Fibroblast of skin of right quadriceps (primary cell): ENCODE measurements at regions not wholly inside any gene's neighbourhood (a gene's known extent, or its start where the extent isn't known, plus 50 kb on each side); places are given as distances from the start of the nearest gene placed in this dataset.
"Not testable (repeated sequence)": the region's sequence is repeated elsewhere in the genome, so short reads cannot be mapped to it uniquely, and the experiment has no call there.

ENCODE experiments used
- DNase-seq: peaks from one replicate; pipeline ENCODE4 v3.0.0-alpha.2; 2013

GRCh38 chr3:150300388-150300787 lies 107.7 kb upstream of the TSC22D2 start:
- no peak for DNase-seq

GRCh38 chr3:150299201-150299600 lies 108.9 kb upstream of the TSC22D2 start:
- peak; percentile 48 for DNase-seq

DNA sequence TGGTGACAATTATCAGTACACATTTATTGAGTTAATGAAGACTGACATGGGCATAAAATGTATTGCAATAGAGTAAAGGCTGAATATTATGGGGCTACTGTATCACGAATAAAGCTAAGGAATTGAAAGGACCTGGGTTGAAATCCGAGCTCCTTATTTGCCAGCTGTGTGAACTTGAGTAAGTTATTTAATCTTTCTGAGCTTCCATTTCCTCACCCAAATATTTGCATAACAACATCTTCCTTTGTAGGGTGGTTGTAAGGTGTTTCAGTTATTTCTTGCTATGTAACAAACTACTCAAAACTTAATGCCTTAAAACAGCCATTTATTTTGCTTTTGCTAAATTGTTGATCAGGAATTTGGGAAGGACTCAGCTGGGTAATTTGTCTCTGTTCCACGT lies 111.1 kb upstream of the TSC22D2 start:
- DNase-seq, result no peak

DNA sequence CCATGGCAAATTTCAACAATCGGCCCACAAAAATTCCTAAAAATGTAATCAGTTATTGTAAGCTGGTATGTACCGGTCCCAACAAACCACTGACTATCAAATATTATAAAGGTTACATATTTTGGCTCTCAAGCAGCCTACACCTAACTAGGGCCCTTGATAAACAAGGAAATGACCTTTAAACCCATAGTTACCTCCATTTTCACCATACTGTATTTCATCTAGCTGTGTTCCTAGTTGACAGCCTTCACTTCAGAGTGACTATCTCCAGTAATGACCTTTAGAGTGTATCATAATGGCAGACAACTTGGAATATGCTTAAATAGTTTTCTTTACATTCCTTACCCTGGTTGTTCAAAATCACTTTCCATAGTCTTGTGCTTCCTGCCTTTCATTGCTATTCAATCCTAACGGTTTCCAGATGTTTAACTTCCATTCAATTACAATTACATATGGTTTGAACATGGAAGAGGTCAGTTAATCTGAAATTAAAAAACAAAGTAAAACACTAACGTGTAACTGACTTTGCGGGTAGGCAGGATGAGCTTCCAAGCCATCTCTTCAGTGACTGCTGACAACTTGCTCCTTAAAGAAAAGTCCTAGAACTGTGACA lies 111.9 kb upstream of the TSC22D2 start:
- DNase-seq, result peak; percentile 79

- peak; percentile 95 for DNase-seq
Observed at GRCh38 chr3:150293401-150294001, 114.6 kb upstream of the TSC22D2 start.

- peak; percentile 96 for DNase-seq
Observed at GRCh38 chr3:150292891-150293290, 115.2 kb upstream of the TSC22D2 start.

DNA sequence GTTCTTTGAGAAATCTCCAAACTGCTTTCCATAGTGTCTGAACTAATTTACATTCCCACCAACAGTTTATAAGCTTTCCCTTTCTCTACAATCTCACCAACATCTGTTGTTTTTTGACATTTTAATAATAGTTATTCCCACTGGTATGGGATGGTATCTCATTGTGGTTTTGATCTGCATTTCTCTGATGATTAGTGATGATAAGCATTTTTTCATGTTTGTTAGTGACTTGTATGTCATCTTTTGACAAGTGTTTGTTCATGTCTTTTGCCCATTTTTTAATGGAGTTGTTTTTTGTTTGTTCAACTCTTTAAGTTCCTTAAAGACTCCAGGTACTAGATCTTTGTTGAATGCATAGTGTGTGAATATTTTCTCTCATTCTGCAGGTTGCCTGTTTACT lies 116.6 kb upstream of the TSC22D2 start:
- peak; percentile 17 for DNase-seq

GRCh38 chr3:150286390-150287147 lies 121.5 kb upstream of the TSC22D2 start:
- DNase-seq, result no peak

- DNase-seq, result no peak
Observed at GRCh38 chr3:150285601-150286000, 122.5 kb upstream of the TSC22D2 start.

GRCh38 chr3:150278843-150279381 lies 129.2 kb upstream of the TSC22D2 start:
- no peak for DNase-seq

DNA sequence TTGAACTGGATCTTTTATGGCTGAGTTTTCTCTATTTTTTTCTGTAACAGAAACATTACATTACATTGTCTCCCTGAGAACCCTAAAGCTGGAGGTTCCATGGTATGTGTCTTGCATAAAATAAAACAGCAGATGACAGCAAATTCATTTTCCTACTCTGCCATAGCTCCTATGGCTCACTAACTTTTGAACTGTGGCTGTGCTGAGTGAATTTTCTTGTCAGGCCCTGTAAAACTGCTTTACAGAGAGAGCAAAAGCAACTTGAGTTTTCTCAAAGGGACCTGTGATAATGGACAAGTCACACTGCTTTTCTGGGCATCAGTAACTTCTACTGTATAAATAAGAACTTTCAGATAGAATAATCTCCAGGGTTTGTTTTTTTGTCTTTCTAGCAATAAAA lies 129.9 kb upstream of the TSC22D2 start:
- no peak for DNase-seq

DNA sequence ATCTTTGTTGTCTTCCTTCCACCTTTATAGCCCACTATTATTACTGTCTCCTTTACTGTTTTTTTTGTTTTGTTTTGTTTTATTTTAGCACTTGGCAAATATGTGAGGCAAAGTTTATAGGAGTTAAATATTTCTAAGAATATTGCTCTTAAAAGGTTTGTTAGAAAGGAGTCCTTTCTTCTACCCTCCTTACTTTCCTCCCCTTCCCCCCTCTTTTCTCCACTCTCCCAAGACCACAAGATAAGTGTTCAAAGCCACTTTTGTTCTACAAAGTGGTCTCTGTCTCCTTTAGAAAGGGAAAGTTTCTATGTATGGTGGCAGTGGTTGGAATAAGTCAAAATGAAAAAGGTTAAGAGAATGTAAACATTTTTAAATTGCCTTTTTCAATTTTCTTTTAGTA lies 130.7 kb upstream of the TSC22D2 start:
- DNase-seq, result no peak

- DNase-seq, result peak; percentile 65
Observed at GRCh38 chr3:150275941-150276340, 132.2 kb upstream of the TSC22D2 start.

DNA sequence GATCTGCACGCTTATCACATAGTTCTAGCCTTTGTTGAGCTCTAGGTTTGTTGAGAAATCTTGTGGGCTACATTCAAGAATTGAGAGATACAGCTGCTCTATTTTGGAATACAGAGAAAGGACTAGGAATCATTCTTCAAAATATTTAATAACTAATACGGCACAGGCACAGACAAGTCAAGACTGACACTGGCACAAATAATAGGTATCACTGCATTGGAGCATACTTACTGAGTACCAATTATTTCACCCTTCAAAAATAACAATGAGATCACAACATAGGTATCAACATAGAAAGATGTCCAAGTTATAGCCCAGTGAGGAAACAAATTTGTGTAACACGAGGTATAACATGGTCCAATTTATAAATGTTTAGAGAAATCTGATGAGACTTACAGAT lies 133.7 kb upstream of the TSC22D2 start:
- no peak for DNase-seq

- DNase-seq, result no peak
Observed at GRCh38 chr3:150273396-150273795, 134.7 kb upstream of the TSC22D2 start.

GRCh38 chr3:150271591-150271960 lies 136.5 kb upstream of the TSC22D2 start:
- DNase-seq, result no peak

GRCh38 chr3:150270883-150271590 lies 137.1 kb upstream of the TSC22D2 start:
- no peak for DNase-seq

- not testable (repeated sequence) for DNase-seq
Observed at GRCh38 chr3:150270444-150270843, 137.7 kb upstream of the TSC22D2 start.

DNA sequence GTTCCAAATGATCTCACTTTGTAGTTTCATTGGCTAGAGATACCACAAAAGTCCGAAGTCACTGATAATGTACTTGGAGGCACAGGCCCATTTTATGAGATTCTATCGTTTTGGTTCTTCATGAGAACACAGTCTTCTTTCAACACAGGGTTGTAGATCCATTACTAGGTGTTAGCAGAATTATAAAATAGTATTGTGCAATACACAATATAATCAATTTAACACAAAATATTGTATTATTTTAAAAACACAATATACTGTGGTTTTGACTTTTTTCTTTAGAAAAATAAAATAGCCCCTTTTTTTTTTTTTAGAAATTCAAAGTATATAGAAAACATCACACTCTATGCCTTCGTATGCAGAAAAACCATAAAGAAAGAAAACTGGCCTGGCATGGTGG lies 138.6 kb upstream of the TSC22D2 start:
- no peak for DNase-seq

- no peak for DNase-seq
Observed at GRCh38 chr3:150268426-150269391, 139.4 kb upstream of the TSC22D2 start.

DNA sequence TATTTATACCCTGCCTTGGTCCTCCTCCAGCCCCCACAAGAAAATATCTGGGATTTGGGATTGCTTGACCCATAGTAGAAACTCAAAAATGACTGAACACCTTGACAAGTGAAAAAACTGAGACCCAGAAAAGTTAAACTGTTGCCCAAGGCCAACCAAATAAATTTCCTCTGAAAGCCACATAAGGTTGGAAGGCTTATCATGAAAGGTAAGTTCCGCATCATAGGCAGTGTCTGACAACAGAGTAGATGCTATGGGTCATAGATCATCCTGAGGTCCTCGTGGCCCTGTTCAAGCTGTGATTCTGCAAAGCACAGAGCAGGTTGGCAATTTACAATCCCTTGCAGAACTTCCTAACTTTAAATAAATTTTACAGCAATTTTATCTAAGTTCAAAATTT lies 140.8 kb upstream of the TSC22D2 start:
- DNase-seq, result no peak

DNA sequence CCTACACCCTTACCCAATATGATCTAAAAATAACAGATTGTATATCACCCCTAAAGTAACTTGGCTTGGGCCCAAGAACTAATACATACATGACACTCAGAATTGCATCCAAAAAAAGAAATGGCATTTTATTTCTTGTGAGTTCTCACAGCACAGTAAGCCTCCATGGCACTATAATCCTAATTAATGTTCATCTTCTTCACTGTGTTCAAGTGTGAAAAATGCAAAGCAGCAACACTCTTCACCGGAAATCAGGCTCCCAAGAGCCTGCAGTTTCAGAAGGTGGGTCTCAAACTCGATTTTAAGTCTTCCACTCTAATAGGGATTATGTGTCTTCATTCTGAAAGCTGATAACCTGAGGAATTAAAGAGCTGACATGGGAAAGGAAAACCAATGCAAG lies 142.8 kb upstream of the TSC22D2 start:
- DNase-seq, result no peak
